ENCODE measurements at regions not wholly inside any gene's neighbourhood (a gene's known extent, or its start where the extent isn't known, plus 50 kb on each side); places are given as distances from the start of the nearest gene placed in this dataset.

DNA sequence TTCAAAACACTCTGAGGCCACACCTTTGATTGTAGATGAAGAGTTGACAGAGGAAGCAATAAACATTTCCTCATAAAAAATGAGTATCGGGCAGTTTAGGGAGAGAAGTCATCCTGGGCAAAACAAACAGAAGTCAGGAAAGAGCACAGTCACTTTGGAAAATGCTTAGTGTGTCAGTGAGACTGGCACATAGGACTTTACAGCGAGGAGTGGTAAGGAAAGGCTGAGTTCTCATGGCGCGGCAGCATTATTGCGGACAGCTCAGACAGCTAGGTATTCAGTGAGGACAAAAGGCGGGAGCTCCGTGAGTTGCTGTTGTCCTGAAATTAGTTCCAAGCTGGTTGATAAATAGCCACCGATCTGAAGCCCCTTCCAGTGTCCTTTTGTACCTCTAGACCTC is 229.9 kb downstream of the SNAPC1 start:
- TF ChIP-seq, protein P1, sequence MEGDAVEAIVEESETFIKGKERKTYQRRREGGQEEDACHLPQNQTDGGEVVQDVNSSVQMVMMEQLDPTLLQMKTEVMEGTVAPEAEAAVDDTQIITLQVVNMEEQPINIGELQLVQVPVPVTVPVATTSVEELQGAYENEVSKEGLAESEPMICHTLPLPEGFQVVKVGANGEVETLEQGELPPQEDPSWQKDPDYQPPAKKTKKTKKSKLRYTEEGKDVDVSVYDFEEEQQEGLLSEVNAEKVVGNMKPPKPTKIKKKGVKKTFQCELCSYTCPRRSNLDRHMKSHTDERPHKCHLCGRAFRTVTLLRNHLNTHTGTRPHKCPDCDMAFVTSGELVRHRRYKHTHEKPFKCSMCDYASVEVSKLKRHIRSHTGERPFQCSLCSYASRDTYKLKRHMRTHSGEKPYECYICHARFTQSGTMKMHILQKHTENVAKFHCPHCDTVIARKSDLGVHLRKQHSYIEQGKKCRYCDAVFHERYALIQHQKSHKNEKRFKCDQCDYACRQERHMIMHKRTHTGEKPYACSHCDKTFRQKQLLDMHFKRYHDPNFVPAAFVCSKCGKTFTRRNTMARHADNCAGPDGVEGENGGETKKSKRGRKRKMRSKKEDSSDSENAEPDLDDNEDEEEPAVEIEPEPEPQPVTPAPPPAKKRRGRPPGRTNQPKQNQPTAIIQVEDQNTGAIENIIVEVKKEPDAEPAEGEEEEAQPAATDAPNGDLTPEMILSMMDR (IDR thresholded peaks at IDR 0.05), result no peak
- no peak for TF ChIP-seq POLR2A (IDR thresholded peaks at IDR 0.05)

Data from body of pancreas (tissue), 4 donors.